Body of pancreas (tissue), 4 donors: ENCODE measurements at regions not wholly inside any gene's neighbourhood (a gene's known extent, or its start where the extent isn't known, plus 50 kb on each side); places are given as distances from the start of the nearest gene placed in this dataset.

Source experiments
- CTCF ChIP-seq, 7 experiments: fragments of 450-650 bp in 4 of 7; fragments of 200-600 bp in 3 of 7; sonication (generic) in 3 of 7; IDR thresholded peaks; one replicate each; pipeline ENCODE4 v1.5.1; 2016 to 2019; ENCODE audit warnings: antibody characterized with exemption in 7 of 7
- POLR2A ChIP-seq, 3 donors: fragments of 450-650 bp; IDR thresholded peaks; one replicate each; pipeline ENCODE4 v1.6.1; 2016; ENCODE audit warnings: antibody characterized with exemption in 3 of 3, mild to moderate bottlenecking in 2 of 3

GRCh38 chr1:204756811-204757210 is 71.3 kb upstream of the LRRN2 start:
- TF ChIP-seq CTCF (IDR thresholded peaks at IDR 0.05) = no peak
- TF ChIP-seq POLR2A (IDR thresholded peaks at IDR 0.05) = no peak
